Liver (tissue), 7 donors: ENCODE measurements at regions not wholly inside any gene's neighbourhood (a gene's known extent, or its start where the extent isn't known, plus 50 kb on each side); places are given as distances from the start of the nearest gene placed in this dataset.

ENCODE experiments used
- DNase-seq: peaks from one replicate; pipeline ENCODE4 v3.0.0-alpha.2; 2017; ENCODE audit warnings: low spot score
- H3K27ac ChIP-seq, 2 donors: one replicate each; pipeline ENCODE4 v1.7.0; 2013; ENCODE audit warnings: inconsistent platforms in 2 of 2, low read length in 2 of 2, control low read depth in 1 of 2, low read depth in 1 of 2, mild to moderate bottlenecking in 1 of 2
- H3K27me3 ChIP-seq, 4 donors: one replicate each; pipeline versions ENCODE4 v1.6.1 to v1.7.0; 2013; ENCODE audit warnings: low read length in 3 of 4, inconsistent platforms in 1 of 4, mild to moderate bottlenecking in 1 of 4, moderate library complexity in 1 of 4; ENCODE audit not compliant: control insufficient read depth in 4 of 4, insufficient read depth in 4 of 4
- H3K36me3 ChIP-seq, 4 donors: one replicate each; pipeline versions ENCODE4 v1.6.1 to v1.7.0; 2013; ENCODE audit warnings: low read length in 3 of 4, mild to moderate bottlenecking in 3 of 4, low read depth in 1 of 4, moderate library complexity in 1 of 4; ENCODE audit not compliant: control insufficient read depth in 4 of 4, insufficient read depth in 3 of 4
- H3K4me1 ChIP-seq, 4 donors: one replicate each; pipeline versions ENCODE4 v1.6.1 to v1.7.0; 2013; ENCODE audit warnings: low read length in 3 of 4, mild to moderate bottlenecking in 3 of 4, moderate library complexity in 1 of 4; ENCODE audit not compliant: control insufficient read depth in 4 of 4, insufficient read depth in 4 of 4
- H3K4me3 ChIP-seq, 3 donors: one replicate each; pipeline versions ENCODE4 v1.6.1 to v1.7.0; 2013; ENCODE audit warnings: low read length in 3 of 3, control low read depth in 1 of 3, low read depth in 1 of 3, mild to moderate bottlenecking in 1 of 3
- H3K9ac ChIP-seq, 2 donors: one replicate each; pipeline ENCODE4 v1.7.0; 2013; ENCODE audit warnings: low read length in 2 of 2, mild to moderate bottlenecking in 2 of 2, moderate library complexity in 2 of 2, control low read depth in 1 of 2, low read depth in 1 of 2
- H3K9me3 ChIP-seq, 4 donors: one replicate each; pipeline versions ENCODE4 v1.6.1 to v1.7.0; 2013; ENCODE audit warnings: low read length in 3 of 4; ENCODE audit not compliant: control insufficient read depth in 4 of 4
- FOXA1 ChIP-seq: IDR thresholded peaks from 2 replicates; pipeline ENCODE4 v1.6.1; 2016; ENCODE audit warnings: antibody characterized with exemption
- FOXA2 ChIP-seq: IDR thresholded peaks from 2 replicates; pipeline ENCODE4 v1.6.1; 2016; ENCODE audit warnings: antibody characterized with exemption
- GABPA ChIP-seq, 2 donors: IDR thresholded peaks in 1 of 2; conservative IDR thresholded peaks in 1 of 2; 2 replicates each; pipeline ENCODE4 v1.6.1; 2016; ENCODE audit warnings: antibody characterized with exemption in 2 of 2, mild to moderate bottlenecking in 1 of 2, moderate library complexity in 1 of 2
- HNF4A ChIP-seq, 2 donors: conservative IDR thresholded peaks; 2 replicates each; pipeline ENCODE4 v1.6.1; 2016; ENCODE audit warnings: antibody characterized with exemption in 2 of 2, mild to moderate bottlenecking in 2 of 2
- HNF4G ChIP-seq: IDR thresholded peaks from 2 replicates; pipeline ENCODE4 v1.6.1; 2016; ENCODE audit warnings: antibody characterized with exemption
- JUND ChIP-seq, 2 donors: IDR thresholded peaks; 2 replicates each; pipeline ENCODE4 v1.6.1; 2016; ENCODE audit warnings: antibody characterized with exemption in 2 of 2
- MAX ChIP-seq: IDR thresholded peaks from 2 replicates; pipeline ENCODE4 v1.6.1; 2016; ENCODE audit warnings: antibody characterized with exemption
- NR2F2 ChIP-seq: IDR thresholded peaks from 2 replicates; pipeline ENCODE4 v1.6.1; 2016; ENCODE audit warnings: antibody characterized with exemption
- REST ChIP-seq: IDR thresholded peaks from 2 replicates; pipeline ENCODE4 v1.6.1; 2016; ENCODE audit warnings: antibody characterized with exemption, mild to moderate bottlenecking
- RXRA ChIP-seq, 2 donors: IDR thresholded peaks; 2 replicates each; pipeline ENCODE4 v1.6.1; 2017 to 2018; ENCODE audit warnings: antibody characterized with exemption in 2 of 2, mild to moderate bottlenecking in 1 of 2
- SP1 ChIP-seq: IDR thresholded peaks from 2 replicates; pipeline ENCODE4 v1.6.1; 2018; ENCODE audit warnings: antibody characterized with exemption, mild to moderate bottlenecking
- TAF1 ChIP-seq: conservative IDR thresholded peaks from 2 replicates; pipeline ENCODE4 v1.6.1; 2016; ENCODE audit warnings: antibody characterized with exemption, mild to moderate bottlenecking
- YY1 ChIP-seq: IDR thresholded peaks from 2 replicates; pipeline ENCODE4 v1.6.1; 2016; ENCODE audit warnings: antibody characterized with exemption, mild to moderate bottlenecking
- ZBTB33 ChIP-seq: IDR thresholded peaks from 2 replicates; pipeline ENCODE4 v1.6.1; 2016; ENCODE audit warnings: antibody characterized with exemption
- WGBS: extraction: QIAGEN DNeasy Blood & Tissue Kit; methylation state at CpG from one replicate; pipeline ENCODE4 v1.1.7; 2013; 5-methylcytosine and 5-hydroxymethylcytosine counted together
- donor health status: healthy.
- donor health status: healthy.
- donor health status: healthy.
- donor health status: healthy.

GRCh38 chr4:113821856-113822255 is 60.3 kb upstream of the CAMK2D start:
- WGBS, result 93% methylated on average over 2 of the region's 2 CpGs
- no peaks in the 10 kb centered on the region for H3K9me3 ChIP-seq
- no peak for DNase-seq
- TF ChIP-seq FOXA1 (no peak), RXRA (IDR thresholded peaks at IDR 0.05) (no peak), GABPA (IDR thresholded peaks at IDR 0.05 in 1 of 2, conservative IDR thresholded peaks at IDR 0.05 in 1 of 2) (no peak), MAX (no peak), TAF1 (no peak), JUND (IDR thresholded peaks at IDR 0.05) (no peak)
- H3K9ac ChIP-seq, result no peak overlapping the region
- H3K4me1 ChIP-seq, result peaks cover 0 to 4% (median 0%) of the 10 kb centered on the region in 4 donors
- H3K4me3 ChIP-seq, result no peak overlapping the region
- no peaks in the 10 kb centered on the region for H3K36me3 ChIP-seq
- peaks cover 0 to 3% (median 0%) of the 10 kb centered on the region in 4 donors for H3K27me3 ChIP-seq
- H3K27ac ChIP-seq, result no peak overlapping the region

GRCh38 chr4:113820108-113820507 is 58.6 kb upstream of the CAMK2D start:
- no peak overlapping the region for H3K4me3 ChIP-seq
- 58% methylated on average over 3 of the region's 3 CpGs for WGBS
- H3K27ac ChIP-seq, result no peak overlapping the region
- no peaks in the 10 kb centered on the region for H3K36me3 ChIP-seq
- H3K4me1 ChIP-seq, result no peaks in the 10 kb centered on the region
- DNase-seq, result no peak
- TF ChIP-seq HNF4A (conservative IDR thresholded peaks at IDR 0.05) (no peak), YY1 (no peak), ZBTB33 (no peak), MAX (no peak), FOXA1 (no peak), GABPA (IDR thresholded peaks at IDR 0.05 in 1 of 2, conservative IDR thresholded peaks at IDR 0.05 in 1 of 2) (no peak), HNF4G (no peak), REST (no peak), TAF1 (no peak), FOXA2 (no peak), NR2F2 (no peak), SP1 (no peak), JUND (IDR thresholded peaks at IDR 0.05) (no peak)
- H3K9ac ChIP-seq, result no peak overlapping the region
- H3K27me3 ChIP-seq, result peaks cover 0 to 3% (median 0%) of the 10 kb centered on the region in 4 donors
- no peaks in the 10 kb centered on the region for H3K9me3 ChIP-seq
